ENCODE measurements at regions not wholly inside any gene's neighbourhood (a gene's known extent, or its start where the extent isn't known, plus 50 kb on each side); places are given as distances from the start of the nearest gene placed in this dataset.

DNA sequence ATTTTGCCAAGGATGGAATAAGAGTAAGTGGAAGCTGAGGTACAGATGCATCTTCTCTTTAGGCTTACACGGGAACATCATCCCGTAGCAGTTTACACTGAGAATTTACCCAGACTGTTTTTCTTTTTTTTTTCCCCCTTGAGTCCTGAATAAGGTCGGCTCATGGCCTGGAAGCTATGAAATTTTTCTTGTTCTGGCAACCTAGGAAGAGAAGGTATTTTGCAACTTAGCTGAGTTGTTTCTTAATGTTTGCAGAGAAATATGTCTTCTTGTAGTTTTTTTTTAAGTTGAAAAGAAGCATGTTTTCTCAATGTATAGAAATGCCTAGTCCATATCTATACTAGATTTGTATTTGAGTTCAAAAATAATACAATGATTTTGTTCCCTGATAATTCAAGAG is 712.5 kb downstream of the TDRD15 start:
- Histone ChIP-seq H3K27ac (no peak overlapping the region), H3K36me3 (no peaks in the 10 kb centered on the region), H3K9me3 (ENCODE audit: low read depth) (no peaks in the 10 kb centered on the region), H3K27me3 (no peaks in the 10 kb centered on the region), H3K4me2 (no peak overlapping the region), H4K20me1 (ENCODE audit: low read depth) (no peaks in the 10 kb centered on the region), H3K79me2 (ENCODE audit: low read depth) (no peaks in the 10 kb centered on the region), H3K4me3 (no peak overlapping the region), H3K4me1 (no peaks in the 10 kb centered on the region), H2AFZ (replicated peaks) (no peak overlapping the region), H3F3A (ENCODE audit: low read depth) (no peaks in the 10 kb centered on the region), H3K9ac (no peak overlapping the region)
- Mint-ChIP-seq H3K9me3 (no peaks in the 10 kb centered on the region), H3K27me3 (ENCODE audit: insufficient read depth, low read depth) (peaks cover 2% of the 10 kb centered on the region), H3K4me1 (peaks cover 4% of the 10 kb centered on the region), H3K4me3 (no peak overlapping the region), H3K36me3 (no peaks in the 10 kb centered on the region), H3K27ac (no peak overlapping the region)
- DNase-seq (ENCODE audit: low spot score), result no peak
- TF ChIP-seq, protein P1, sequence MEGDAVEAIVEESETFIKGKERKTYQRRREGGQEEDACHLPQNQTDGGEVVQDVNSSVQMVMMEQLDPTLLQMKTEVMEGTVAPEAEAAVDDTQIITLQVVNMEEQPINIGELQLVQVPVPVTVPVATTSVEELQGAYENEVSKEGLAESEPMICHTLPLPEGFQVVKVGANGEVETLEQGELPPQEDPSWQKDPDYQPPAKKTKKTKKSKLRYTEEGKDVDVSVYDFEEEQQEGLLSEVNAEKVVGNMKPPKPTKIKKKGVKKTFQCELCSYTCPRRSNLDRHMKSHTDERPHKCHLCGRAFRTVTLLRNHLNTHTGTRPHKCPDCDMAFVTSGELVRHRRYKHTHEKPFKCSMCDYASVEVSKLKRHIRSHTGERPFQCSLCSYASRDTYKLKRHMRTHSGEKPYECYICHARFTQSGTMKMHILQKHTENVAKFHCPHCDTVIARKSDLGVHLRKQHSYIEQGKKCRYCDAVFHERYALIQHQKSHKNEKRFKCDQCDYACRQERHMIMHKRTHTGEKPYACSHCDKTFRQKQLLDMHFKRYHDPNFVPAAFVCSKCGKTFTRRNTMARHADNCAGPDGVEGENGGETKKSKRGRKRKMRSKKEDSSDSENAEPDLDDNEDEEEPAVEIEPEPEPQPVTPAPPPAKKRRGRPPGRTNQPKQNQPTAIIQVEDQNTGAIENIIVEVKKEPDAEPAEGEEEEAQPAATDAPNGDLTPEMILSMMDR (IDR thresholded peaks at IDR 0.05), result no peak
- no peak for TF ChIP-seq EZH2phosphoT487 (IDR thresholded peaks at IDR 0.05)
- TF ChIP-seq EZH2 (IDR thresholded peaks at IDR 0.05), result no peak

DNA sequence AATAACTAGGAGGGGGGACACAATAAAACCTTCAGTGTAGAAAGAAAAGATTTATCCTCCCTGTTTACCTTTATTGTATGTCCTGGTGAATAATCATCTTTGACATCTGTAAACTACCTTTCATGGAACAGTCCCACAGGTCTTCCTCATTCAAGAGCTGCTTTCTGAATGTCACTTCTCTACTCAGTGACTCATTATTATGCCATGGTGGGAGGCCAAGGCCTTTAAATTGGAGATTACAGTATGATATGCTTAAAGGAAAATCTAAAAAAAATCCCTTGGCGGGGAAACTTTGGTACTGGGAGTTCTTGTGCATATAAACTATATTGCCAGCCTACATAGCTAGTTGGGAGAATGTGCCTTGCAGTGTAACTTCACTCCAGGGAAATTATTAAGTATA is 713.0 kb downstream of the TDRD15 start:
- no peak overlapping the region for H3K27ac Mint-ChIP-seq
- Histone ChIP-seq H4K20me1 (ENCODE audit: low read depth) (no peaks in the 10 kb centered on the region), H3K4me1 (no peaks in the 10 kb centered on the region), H3F3A (ENCODE audit: low read depth) (no peaks in the 10 kb centered on the region), H3K4me2 (no peak overlapping the region), H3K4me3 (no peak overlapping the region), H3K27me3 (no peaks in the 10 kb centered on the region), H3K27ac (no peak overlapping the region), H3K36me3 (no peaks in the 10 kb centered on the region), H2AFZ (replicated peaks) (no peak overlapping the region), H3K9ac (no peak overlapping the region), H3K79me2 (ENCODE audit: low read depth) (no peaks in the 10 kb centered on the region), H3K9me3 (ENCODE audit: low read depth) (no peaks in the 10 kb centered on the region)
- H3K9me3 Mint-ChIP-seq, result no peaks in the 10 kb centered on the region
- no peak for DNase-seq (ENCODE audit: low spot score)
- H3K4me3 Mint-ChIP-seq, result no peak overlapping the region
- peaks cover 4% of the 10 kb centered on the region for H3K4me1 Mint-ChIP-seq
- peaks cover 2% of the 10 kb centered on the region for H3K27me3 Mint-ChIP-seq (ENCODE audit: insufficient read depth, low read depth)
- no peaks in the 10 kb centered on the region for H3K36me3 Mint-ChIP-seq
- TF ChIP-seq EZH2 (IDR thresholded peaks at IDR 0.05), result no peak
- TF ChIP-seq, protein P1 (IDR thresholded peaks at IDR 0.05), result no peak
- no peak for TF ChIP-seq EZH2phosphoT487 (IDR thresholded peaks at IDR 0.05)

GRCh38 chr2:21837168-21837960 is 713.6 kb downstream of the TDRD15 start:
- H3K4me3 Mint-ChIP-seq, result no peak overlapping the region
- no peaks in the 10 kb centered on the region for H3K4me1 ChIP-seq
- H3K36me3 Mint-ChIP-seq, result no peaks in the 10 kb centered on the region
- H2AFZ ChIP-seq (replicated peaks), result no peak overlapping the region
- H3K27me3 Mint-ChIP-seq (ENCODE audit: insufficient read depth, low read depth), result peaks cover 2% of the 10 kb centered on the region
- H3K36me3 ChIP-seq, result no peaks in the 10 kb centered on the region
- H3K9ac ChIP-seq, result no peak overlapping the region
- H3K4me1 Mint-ChIP-seq, result peaks cover 4% of the 10 kb centered on the region
- no peaks in the 10 kb centered on the region for H3K79me2 ChIP-seq (ENCODE audit: low read depth)
- no peak overlapping the region for H3K4me3 ChIP-seq
- H3F3A ChIP-seq (ENCODE audit: low read depth), result no peaks in the 10 kb centered on the region
- H3K4me2 ChIP-seq, result no peak overlapping the region
- no peaks in the 10 kb centered on the region for H4K20me1 ChIP-seq (ENCODE audit: low read depth)
- TF ChIP-seq EZH2 (IDR thresholded peaks at IDR 0.05) (no peak), EZH2phosphoT487 (IDR thresholded peaks at IDR 0.05) (no peak)
- TF ChIP-seq, protein P1 (IDR thresholded peaks at IDR 0.05), result no peak
- no peaks in the 10 kb centered on the region for H3K27me3 ChIP-seq
- no peak overlapping the region for H3K27ac ChIP-seq
- DNase-seq (ENCODE audit: low spot score), result no peak
- no peak overlapping the region for H3K27ac Mint-ChIP-seq
- no peaks in the 10 kb centered on the region for H3K9me3 ChIP-seq (ENCODE audit: low read depth)
- no peaks in the 10 kb centered on the region for H3K9me3 Mint-ChIP-seq
